Stimulated activated CD8-positive, alpha-beta memory T cell treated with anti-CD3 and anti-CD28 coated beads, Interleukin-7, amount 100 ng/mL, for 1 hour (primary cell): ENCODE measurements at regions not wholly inside any gene's neighbourhood (a gene's known extent, or its start where the extent isn't known, plus 50 kb on each side); places are given as distances from the start of the nearest gene placed in this dataset.

ENCODE experiments used
- DNase-seq, 2 donors: peaks; one replicate each; pipeline ENCODE4 v3.0.0-alpha.2; 2020; ENCODE audit warnings: low read depth in 2 of 2

DNA sequence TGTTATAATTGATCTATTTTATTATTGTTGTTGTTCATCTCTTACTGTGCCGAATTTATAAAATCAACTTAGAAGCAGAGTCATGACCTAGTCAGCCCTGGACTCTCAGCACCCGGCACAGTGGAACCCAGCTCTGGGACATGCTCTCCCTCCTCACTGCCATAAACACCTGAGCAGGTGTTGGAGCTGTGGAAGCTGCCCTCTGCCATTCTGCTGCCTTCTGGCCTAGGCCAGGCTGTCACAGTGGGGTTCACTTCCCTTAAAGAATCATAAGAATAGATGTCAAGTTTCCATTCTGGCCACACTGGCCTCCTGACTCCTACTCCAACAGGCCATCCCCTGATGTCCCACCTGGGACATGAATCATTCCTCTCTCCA, 192.2 kb downstream of the ZFP36L2 start:
- DNase-seq = no peak

GRCh38 chr2:43033466-43034241, 192.8 kb downstream of the ZFP36L2 start:
- DNase-seq = no peak

DNA sequence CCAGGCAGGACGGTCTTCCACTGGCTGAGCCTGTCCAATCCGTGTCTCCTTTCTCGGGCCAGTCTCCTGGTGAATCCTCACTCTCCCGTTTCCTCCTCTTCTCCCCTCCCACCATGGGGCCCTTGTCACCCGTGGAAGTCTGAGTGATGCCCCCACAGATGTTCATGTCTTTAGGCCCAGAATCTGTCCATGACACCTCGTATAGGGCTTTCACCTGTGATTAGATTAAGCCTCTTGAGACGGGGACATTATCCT, 193.5 kb downstream of the ZFP36L2 start:
- no peak for DNase-seq

DNA sequence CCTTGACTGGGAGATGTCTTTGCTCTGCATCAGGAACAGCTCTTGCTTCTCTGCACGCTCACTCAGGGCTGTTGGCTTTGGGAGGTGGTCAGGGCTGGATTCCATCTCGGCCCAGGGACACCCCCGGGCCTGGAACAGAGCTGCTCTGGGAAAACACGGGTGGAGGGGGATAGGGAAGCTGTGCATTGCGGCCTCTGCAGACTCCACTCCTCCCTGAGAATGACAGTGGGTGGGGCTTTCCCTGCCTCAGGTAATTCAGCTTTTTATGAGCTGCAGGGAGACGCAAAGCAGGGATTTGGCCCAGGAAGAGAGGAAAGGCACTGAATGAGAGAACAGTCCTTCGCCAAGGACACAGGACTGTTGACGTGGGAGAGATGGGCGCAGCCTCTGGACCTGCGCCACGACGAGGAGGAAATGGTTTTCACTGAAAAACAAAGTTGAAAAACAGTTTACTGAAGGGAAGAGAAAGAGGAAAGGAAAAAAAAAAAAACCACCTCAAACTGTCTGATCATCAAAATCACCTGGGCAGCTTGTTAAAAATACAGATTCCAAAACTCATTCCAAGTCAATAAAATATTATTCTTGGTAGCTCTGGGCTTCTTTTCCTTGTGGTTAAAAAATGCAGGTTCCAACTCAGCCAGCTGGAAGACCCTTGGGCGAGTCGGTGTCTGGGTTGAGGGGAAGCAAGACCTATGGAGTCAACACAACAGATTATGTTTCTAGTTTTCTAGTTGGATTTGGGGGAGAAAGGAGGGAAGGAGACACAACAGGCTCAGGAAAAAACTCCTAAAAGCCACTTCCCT, 194.0 kb downstream of the ZFP36L2 start:
- no peak for DNase-seq

DNA sequence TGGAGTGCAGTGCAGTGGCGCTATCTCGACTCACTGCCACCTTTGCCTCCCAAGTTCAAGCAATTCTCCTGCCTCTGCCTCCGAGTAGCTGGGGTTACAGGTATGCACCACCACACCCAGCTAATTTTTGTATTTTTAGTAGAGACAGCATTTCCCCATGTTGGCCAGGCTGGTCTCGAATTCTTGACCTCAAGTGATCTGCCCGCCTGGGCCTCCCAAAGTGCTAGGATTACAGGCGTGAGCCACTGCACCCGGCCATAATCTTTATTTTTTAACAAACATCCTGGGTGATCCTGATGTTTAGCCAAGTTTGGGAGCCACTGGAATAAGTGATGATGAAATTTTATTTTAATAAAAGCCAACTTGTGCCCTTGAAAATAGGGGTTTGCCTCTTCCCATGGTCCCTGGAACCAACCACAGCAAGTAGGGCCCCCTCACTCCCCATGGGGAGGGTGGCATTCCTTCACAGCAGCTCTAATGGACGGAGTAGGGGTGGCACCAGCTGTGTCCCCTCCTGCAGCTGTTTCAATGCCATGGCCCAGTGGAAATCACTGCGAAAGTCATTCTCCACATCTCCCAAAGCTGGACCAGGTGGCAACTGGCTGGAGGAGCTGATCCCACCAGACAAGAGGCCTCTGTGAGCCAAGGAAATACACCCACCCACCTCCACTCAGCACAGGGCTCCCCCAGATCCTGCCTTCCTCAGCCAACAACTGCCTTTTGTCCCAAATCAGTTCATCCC, 194.8 kb downstream of the ZFP36L2 start:
- DNase-seq = no peak

DNA sequence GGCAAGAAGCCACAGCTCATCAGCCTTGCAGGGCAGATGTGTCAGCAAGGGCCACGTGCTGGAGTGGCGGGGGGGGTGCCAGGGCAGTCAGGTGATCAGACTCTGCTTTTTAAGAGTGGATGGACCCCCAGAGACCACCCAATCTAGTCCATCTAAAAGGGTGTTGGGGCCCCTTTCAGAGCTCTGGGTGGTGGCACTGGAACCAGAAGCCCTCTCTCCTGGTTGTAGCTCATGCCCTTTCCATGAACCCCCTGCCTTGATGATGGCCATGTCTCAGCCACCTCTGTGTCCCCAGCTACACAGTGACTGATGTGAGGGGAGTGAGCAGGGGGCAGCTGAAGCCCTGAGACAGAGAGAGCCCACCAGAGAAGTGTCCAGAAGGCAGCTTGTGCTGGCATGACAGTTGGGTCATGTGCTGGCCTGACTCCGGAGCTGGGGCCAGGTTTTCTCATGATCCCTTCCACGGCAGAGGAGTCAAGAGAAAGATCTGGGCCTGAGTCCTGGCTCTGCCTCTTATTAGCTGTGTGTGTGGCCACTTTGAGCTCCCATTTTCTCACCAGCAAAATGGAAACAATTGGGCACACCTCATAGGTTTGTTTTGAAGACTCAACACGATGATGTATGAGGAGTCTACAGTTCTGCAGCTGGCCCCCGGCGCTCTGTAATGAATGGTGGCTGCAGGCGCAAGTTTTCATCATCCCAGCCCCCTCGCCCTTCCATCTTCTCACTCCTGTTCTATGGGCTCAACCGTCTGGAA, 195.7 kb downstream of the ZFP36L2 start:
- no peak for DNase-seq

DNA sequence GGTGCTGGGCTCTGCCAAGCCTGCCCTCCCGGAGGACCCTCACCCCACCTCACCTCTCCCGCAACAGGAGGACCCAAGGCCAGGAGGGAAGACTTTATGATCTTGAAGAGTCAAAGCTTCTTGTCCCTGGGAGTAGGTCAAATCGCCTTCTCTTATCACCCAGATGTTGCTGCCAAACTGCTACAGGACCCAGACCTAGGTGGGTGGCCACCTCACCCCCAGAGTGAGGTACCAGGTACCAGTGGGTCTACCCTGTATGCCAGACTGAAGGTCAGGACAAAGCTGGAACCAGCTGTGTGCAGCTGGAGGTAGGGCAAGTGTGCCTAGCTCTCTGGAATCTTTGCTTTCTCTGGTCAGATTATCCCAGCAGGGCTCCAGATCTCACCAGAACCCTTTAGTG, 197.2 kb downstream of the ZFP36L2 start:
- no peak for DNase-seq

DNA sequence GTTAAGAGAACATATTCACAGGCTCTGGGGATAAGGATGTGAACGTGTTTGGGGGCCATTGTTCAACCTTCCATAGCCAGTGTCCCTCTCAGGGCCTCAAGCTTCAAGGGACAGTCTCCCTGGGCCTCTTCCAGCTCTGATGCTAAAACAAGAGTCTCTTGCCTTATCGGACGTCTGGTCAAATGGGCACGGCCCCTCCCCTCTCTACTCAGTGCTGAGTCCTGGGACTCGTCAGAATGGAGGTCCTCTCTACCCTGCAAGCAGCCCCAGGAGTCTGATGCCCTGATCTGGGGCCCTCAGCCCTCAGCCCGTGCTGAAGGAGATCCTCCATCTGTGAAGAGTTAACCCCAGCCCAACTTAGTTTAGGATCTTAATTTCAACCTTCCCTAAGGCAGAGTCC, 198.2 kb downstream of the ZFP36L2 start:
- no peak for DNase-seq

DNA sequence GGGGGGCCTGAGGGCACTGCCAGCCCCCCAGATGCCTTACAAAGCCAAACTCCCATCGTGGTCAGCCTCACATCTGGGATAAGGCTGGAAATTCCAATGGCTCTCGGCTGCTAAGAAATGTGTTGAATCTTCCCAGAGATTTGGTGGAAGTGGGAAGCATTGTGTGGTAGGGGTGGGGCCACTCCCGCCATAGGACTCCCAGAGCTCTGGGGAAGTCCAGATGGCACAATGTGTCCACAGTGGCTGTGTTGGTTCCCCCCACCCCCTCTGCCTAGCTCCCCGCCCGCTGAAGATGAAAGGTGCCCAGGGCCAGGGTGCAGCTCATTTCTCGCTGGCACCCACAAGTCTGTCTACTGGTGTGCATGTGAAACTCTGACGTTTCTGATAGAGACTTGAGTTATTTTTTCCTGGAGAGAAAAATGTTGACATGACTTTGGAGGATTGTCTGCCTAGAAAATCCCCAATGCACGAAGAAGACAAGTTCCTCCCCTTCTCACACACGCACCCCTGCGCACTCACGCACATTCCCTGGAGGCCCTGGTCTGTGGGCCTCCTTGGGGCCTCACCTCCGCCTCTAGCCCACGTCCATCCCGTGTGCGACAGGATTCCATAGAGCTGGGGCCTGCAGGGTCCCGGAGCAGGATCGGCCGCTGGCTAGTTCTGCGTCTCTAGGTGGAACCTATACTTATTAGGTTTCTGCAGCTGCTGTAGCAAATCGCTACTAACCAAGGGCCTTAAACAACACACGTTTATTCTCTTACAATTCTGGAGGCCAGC, 199.1 kb downstream of the ZFP36L2 start:
- no peak for DNase-seq

DNA sequence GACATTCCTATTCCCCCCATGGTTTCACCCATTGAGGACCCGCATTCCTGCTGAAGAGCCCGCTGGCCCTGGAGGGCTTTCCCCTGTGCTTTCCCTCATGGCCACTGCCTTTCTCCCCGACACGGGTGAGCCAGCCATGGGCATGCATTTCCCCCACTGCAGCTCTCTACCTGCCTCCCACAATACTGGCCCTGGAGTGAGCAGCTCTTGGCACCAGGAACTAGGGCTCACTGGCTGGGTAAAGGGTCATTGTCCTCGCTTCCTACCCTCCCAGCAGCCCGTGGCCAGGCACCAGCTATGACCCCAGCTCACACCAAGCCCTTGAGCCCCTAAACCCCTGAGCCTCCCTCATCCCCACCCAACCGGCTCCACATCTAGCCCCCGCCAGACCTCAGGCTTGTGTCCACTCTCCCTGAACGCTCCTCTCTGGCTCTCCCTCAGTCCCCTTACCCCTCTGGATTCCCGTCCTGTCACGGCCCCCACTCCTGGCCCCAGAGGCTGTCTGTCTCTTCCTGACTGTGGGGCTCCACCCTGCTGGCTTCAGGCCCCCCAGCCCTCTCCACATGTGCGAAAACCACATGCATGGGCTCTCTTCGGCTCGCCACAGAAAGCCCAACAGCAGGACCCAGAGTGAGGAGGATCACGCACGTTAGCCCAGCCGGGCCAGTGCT, 199.8 kb downstream of the ZFP36L2 start:
- no peak for DNase-seq

DNA sequence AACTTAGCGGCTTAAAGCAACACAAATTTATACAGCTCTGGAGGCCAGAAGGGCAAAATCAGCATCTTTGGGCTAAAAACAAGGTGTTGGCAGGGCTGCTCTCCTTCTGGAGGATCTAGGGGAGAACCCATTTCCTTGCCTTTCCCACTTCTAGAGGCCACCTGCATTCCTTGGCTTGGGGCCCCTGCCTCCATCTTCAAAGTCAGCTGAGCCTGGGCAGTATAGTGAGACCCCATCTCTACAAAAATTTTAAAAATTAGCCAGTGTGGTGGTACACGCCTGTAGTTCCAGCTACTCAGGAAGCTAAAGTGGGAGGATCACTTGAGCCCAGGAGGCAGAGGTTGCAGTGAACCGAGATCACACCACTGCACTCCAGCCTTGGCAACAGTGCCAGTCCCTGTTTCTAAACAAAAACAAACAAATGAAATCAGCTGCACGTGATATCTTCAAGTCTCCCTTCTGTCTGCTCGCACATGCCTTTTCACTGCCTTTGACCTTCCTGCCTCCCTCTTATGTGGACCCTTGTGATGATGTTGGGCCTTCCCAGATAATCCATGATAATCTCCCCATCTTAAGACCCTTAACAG, 200.6 kb downstream of the ZFP36L2 start:
- no peak for DNase-seq

- no peak for DNase-seq
Measured at GRCh38 chr2:43024515-43025011, 201.8 kb downstream of the ZFP36L2 start.

DNA sequence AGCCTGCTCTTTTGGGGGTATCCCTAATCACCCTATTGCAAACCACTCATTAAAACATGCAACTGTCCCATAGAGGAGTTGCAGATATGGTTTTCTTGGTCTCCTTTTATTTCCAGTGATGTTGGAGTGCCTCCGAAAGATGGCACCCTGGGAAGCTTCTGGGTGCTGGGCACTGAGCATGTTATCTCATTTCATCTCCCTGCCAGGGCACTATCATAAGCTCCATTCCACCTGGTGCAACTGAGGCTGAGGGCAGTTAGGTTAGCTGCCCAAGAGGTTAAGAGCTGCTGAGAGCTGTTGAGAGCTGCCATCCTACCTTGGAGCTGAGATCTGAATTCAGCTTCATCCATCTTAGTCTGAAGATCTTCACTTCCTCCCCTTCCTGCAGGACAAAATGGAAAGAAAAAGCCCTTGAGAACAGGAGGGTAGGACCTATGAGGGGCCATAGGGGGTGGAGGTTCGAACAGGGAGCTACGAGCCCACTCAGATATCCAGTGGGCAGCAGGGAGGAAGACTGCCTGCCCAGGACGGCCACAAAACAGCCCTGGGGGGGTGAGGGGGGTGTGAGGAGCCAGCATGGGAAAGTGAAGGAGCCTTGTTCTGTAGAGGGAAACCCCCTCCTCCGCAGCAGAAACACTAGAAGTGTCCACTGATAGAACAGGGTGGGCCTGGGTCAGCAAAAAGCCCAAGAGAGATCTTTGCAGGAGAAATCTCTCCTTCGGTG, 202.5 kb downstream of the ZFP36L2 start:
- DNase-seq = no peak

DNA sequence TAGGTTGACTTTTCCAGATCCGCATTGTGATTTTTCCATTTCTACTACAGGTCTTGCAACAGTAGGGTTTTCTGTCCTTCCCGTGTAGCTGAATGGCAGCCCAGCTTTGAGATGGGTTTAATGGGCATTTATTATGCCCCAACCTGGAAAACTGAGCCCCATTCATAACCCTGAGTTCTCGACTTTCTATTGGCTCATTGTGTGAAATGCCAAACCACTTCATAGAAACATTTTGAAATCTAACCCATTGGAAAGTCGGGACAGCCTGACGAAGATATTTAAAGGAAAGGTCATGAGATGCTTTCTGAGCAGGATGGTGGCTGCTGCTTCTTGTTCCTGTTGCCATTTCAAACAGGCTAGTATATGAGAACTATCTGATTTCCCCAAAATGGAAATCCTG, 203.5 kb downstream of the ZFP36L2 start:
- DNase-seq = no peak

DNA sequence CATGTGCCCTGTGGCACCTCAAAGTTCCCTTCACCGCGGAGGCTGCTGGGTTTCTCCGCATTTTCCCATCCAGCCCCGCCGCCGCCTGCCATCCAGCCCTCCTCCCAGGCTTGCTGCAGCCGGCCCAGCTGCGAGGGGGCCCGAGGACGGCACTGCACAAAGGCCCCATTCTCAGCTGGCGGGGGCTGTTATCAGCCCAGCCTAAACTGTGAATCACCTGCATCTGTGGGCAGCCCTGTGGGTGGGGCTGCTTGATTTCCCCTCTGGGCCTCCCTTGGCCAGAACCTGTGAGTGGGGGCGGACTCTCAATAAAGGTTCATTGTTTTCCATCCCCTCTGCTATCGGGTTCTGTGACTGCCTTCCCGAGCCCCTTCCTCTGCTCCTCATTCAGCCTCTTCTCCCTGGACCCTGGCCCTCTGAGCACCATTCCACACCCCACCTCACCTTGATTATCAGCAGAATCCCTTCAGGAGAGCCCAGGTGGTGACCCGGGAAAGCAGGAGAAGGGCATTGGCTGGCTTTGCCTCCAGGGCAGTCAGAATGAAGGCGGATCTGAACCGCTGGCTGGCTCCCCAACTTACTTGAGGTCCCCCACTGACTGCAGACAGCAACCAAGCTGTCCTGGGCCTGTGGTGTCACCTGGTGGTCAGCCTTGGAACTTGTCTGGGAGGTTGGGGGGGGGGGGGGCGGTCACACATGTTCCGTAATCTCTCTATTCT, 204.5 kb downstream of the ZFP36L2 start:
- no peak for DNase-seq

DNA sequence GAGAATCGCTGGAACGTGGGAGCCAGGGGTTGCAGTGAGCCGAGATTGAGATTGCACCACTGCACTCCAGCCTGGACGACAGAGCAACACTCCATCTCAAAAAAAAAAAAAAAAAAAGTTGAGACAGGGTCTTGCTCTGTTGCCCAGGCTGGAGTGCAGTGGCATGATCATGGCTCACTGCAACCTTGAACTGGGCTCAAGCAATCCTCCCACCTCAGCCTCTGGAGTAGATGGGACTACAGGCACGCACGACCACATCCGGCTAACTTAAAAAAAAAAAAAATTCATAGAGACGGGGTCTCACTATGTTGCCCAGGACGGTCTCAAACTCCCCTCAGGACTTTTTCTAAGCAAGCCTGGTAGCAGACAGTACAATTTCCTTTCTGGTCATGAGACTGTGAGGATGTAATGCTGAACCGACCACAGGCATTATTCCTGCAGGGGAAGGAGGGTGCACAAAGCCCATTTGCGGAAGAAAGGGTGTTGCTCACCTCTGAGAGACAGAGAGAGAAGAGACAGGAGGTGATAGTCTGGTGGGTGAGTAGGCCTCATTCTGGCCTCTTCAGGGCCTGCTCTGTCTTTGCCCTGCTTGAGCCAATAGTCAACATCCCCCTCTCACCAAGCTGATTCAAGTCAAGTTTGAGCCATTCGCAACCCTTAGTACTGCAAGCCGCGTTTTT, 205.3 kb downstream of the ZFP36L2 start:
- DNase-seq = no peak

DNA sequence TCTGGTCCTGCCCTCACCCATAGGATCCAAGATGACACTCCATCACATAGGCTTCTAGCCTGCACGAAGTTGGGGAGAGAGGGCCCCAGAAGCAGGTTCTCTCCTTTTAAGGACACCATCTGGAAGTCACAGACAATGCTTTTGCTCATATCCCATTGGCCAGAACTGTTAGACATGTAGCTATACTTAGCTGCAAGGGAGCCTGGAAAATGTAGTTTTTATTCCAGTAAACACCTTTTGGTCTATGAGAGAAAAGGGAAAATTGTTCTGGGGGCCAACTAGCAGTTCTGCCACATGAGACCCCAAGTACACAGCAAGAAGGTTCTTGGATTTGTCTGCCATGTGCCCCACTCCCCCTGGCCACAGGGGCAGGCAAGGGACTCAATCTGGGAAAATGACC, 206.1 kb downstream of the ZFP36L2 start:
- DNase-seq = no peak

DNA sequence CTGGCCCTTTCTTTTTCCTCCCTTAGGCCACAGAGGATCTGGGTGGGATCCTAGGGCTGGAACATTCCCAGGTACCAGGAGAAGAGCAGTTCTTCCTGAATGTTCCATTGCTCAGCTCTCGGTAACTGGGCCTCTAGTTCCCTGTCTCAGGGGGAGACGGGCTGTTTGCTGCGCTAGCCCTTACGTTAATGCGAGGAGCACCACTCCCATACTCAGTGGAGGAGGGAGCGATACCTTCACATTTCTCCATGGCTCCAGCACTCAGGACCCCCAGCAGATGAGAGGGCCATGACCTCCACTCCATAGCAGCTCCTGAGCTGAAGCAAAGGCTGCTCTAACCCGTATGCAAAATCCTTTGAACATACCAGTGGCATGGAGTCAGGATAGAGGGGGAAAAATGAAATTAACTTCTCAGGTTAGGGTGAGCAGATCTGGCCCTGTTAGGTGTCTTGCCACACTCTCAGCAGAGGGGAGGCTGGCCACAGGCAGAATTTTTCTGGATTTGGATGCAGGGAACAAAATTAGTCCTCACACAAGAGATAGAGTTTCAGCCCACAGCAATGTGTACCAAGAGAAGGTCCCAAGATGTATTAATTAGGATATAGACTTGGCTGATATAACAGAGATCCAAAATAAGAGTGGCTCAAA, 206.7 kb downstream of the ZFP36L2 start:
- DNase-seq = no peak
